Peyer's patch (tissue), 4 donors: ENCODE measurements at regions not wholly inside any gene's neighbourhood (a gene's known extent, or its start where the extent isn't known, plus 50 kb on each side); places are given as distances from the start of the nearest gene placed in this dataset.

ENCODE experiments used
- POLR2A ChIP-seq, 2 donors: fragments of 450-650 bp; IDR thresholded peaks; one replicate each; pipeline ENCODE4 v1.5.1; 2017; ENCODE audit warnings: antibody characterized with exemption in 2 of 2, mild to moderate bottlenecking in 2 of 2, moderate library complexity in 2 of 2
- TF ChIP-seq, protein P1 (sequence below), 6 experiments: fragments of 450-650 bp in 4 of 6; fragments of 200-600 bp in 2 of 6; sonication (generic) in 1 of 6; IDR thresholded peaks; one replicate each; pipeline ENCODE4 v1.5.1; 2017 to 2019; ENCODE audit warnings: antibody characterized with exemption in 6 of 6, mild to moderate bottlenecking in 3 of 6, moderate library complexity in 1 of 6

DNA sequence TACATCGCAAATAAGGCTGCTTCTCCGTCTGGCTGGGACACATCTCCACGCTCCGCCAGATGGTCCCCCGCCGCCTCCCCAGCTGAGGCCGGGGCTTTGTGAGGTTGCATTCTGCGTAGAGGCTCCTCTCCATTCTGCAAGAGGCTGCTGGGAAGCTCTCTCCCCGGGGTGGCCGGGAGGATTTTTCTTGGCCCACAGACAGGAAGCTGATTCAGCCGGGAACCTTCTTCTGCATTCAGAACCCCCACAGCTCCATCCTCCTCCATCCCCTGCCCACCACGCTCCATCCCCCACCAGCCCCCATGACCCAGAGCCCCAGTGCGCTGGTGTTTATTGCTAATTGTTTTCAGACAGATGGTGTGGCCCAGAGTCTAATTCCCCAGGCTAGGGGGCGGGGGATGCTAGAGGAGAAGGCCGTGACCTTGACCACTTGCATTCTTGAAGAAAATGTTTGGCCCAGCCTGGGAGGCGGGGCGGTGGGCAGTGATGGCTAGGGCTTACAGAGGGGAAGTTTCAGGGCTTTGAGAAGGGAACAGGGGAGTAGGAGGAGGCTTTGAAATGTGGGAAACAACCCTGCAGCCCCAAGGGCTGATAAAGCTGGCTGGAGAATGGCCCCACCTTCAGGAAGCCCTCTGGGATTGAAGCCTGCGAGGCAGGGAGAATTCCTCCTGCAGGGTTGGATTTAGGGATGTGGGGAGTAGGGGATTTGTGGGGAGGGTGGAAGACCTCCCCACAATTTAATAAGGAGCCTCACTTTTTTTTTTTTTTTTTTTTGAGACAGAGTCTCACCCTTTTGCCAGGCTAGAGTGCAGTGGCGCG, 88.5 kb upstream of the NCOR2 start:
- TF ChIP-seq, protein P1, sequence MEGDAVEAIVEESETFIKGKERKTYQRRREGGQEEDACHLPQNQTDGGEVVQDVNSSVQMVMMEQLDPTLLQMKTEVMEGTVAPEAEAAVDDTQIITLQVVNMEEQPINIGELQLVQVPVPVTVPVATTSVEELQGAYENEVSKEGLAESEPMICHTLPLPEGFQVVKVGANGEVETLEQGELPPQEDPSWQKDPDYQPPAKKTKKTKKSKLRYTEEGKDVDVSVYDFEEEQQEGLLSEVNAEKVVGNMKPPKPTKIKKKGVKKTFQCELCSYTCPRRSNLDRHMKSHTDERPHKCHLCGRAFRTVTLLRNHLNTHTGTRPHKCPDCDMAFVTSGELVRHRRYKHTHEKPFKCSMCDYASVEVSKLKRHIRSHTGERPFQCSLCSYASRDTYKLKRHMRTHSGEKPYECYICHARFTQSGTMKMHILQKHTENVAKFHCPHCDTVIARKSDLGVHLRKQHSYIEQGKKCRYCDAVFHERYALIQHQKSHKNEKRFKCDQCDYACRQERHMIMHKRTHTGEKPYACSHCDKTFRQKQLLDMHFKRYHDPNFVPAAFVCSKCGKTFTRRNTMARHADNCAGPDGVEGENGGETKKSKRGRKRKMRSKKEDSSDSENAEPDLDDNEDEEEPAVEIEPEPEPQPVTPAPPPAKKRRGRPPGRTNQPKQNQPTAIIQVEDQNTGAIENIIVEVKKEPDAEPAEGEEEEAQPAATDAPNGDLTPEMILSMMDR (IDR thresholded peaks at IDR 0.05), result no peak
- TF ChIP-seq POLR2A (IDR thresholded peaks at IDR 0.05), result no peak
